OCI-LY7 (cell line): ENCODE measurements at regions not wholly inside any gene's neighbourhood (a gene's known extent, or its start where the extent isn't known, plus 50 kb on each side); places are given as distances from the start of the nearest gene placed in this dataset.

ENCODE experiments used
- BruUV-seq: library from RNA; stranded (reverse); fragments of 400-500 nt; replicated peaks from 2 replicates; lab custom pipeline; 2021; lab: Mats Ljungman, UMichigan
- CTCF ChIA-PET: fragments of 300-600 bp; sonication (Branson Sonifier 250); formaldehyde crosslinking; loops from one replicate; lab custom pipeline; 2022; ENCODE audit warnings: antibody characterized with exemption; ENCODE audit not compliant: unreplicated experiment; lab: Charles Lee
- POLR2A ChIA-PET: fragments of 300-600 bp; sonication (Branson Sonifier 250); formaldehyde crosslinking; loops from one replicate; lab custom pipeline; 2022; ENCODE audit warnings: antibody characterized with exemption; lab: Charles Lee
- DNase-seq: peaks from one replicate; pipeline ENCODE4 v3.0.0-alpha.2; 2015; ENCODE audit warnings: low spot score
- H2AFZ ChIP-seq: fragments of 200-600 bp; sonication (generic), shearing (Covaris generic); 2 replicates; pipeline ENCODE4 v1.6.1; 2014; ENCODE audit warnings: mild to moderate bottlenecking, antibody characterized with exemption, low read length, moderate library complexity
- H3K27ac ChIP-seq: fragments of 200-600 bp; sonication (generic); 2 replicates; pipeline ENCODE4 v1.5.1; 2014; ENCODE audit warnings: mixed run types, low read depth, mild to moderate bottlenecking, moderate library complexity, low read length, inconsistent platforms; ENCODE audit not compliant: poor library complexity, severe bottlenecking
- H3K36me3 ChIP-seq: fragments of 200-600 bp; sonication (generic); 2 replicates; pipeline ENCODE4 v1.6.1; 2014; ENCODE audit warnings: mild to moderate bottlenecking, antibody characterized with exemption, low read length, moderate library complexity, mixed read lengths; ENCODE audit not compliant: insufficient read depth
- H3K4me1 ChIP-seq: fragments of 200-600 bp; sonication (generic); 2 replicates; pipeline ENCODE4 v1.5.1; 2014; ENCODE audit warnings: mild to moderate bottlenecking, low read length; ENCODE audit not compliant: insufficient read depth, poor library complexity, severe bottlenecking
- H3K4me2 ChIP-seq: fragments of 200-600 bp; sonication (generic); 2 replicates; pipeline ENCODE4 v1.6.1; 2014; ENCODE audit warnings: mild to moderate bottlenecking, low read length
- H3K4me3 ChIP-seq: fragments of 200-600 bp; sonication (generic); 2 replicates; pipeline ENCODE4 v1.5.1; 2014; ENCODE audit warnings: mild to moderate bottlenecking, low read depth, low read length; ENCODE audit not compliant: poor library complexity, severe bottlenecking
- H3K79me2 ChIP-seq: fragments of 200-600 bp; sonication (generic); 2 replicates; pipeline ENCODE4 v1.6.1; 2016; ENCODE audit warnings: low read depth, mild to moderate bottlenecking, low read length, moderate library complexity, mixed read lengths; ENCODE audit not compliant: insufficient read depth
- H3K9me2 ChIP-seq: fragments of 200-600 bp; sonication (generic); 2 replicates; pipeline ENCODE4 v1.6.1; 2016; ENCODE audit warnings: mild to moderate bottlenecking, low read length, mixed read lengths; ENCODE audit not compliant: insufficient read depth
- H3K9me3 ChIP-seq: fragments of 200-600 bp; sonication (generic); 2 replicates; pipeline ENCODE4 v1.6.1; 2014; ENCODE audit warnings: mild to moderate bottlenecking, mixed run types, low read length, mixed read lengths
- H4K20me1 ChIP-seq: fragments of 200-600 bp; sonication (generic); 2 replicates; pipeline ENCODE4 v1.6.1; 2014; ENCODE audit warnings: mild to moderate bottlenecking, antibody characterized with exemption, low read length, moderate library complexity, mixed read lengths; ENCODE audit not compliant: insufficient read depth
- EZH2phosphoT487 ChIP-seq: fragments of 200-600 bp; sonication (generic); IDR thresholded peaks from 2 replicates; pipeline ENCODE4 v1.6.1; 2018; ENCODE audit warnings: low read depth, borderline replicate concordance, mild to moderate bottlenecking, mixed run types, antibody characterized with exemption, low read length, moderate library complexity, mixed read lengths
- intact Hi-C: fragments of 100-400 bp; cut with micrococcal nuclease; formaldehyde crosslinking; loops from one replicate; pipeline ENCODE4 v1.10.0; 2022; ENCODE audit not compliant: unreplicated experiment
- TF ChIP-seq, protein P1 (sequence below): fragments of 200-600 bp; sonication (generic); conservative IDR thresholded peaks from 2 replicates; pipeline ENCODE4 v1.5.1; 2014; ENCODE audit warnings: mild to moderate bottlenecking, antibody characterized with exemption, low read length, moderate library complexity, mixed read lengths

- TF ChIP-seq, protein P1, sequence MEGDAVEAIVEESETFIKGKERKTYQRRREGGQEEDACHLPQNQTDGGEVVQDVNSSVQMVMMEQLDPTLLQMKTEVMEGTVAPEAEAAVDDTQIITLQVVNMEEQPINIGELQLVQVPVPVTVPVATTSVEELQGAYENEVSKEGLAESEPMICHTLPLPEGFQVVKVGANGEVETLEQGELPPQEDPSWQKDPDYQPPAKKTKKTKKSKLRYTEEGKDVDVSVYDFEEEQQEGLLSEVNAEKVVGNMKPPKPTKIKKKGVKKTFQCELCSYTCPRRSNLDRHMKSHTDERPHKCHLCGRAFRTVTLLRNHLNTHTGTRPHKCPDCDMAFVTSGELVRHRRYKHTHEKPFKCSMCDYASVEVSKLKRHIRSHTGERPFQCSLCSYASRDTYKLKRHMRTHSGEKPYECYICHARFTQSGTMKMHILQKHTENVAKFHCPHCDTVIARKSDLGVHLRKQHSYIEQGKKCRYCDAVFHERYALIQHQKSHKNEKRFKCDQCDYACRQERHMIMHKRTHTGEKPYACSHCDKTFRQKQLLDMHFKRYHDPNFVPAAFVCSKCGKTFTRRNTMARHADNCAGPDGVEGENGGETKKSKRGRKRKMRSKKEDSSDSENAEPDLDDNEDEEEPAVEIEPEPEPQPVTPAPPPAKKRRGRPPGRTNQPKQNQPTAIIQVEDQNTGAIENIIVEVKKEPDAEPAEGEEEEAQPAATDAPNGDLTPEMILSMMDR, result no peak
- no peak for TF ChIP-seq EZH2phosphoT487
- no peaks in the 10 kb centered on the region for H3K9me2 ChIP-seq
- peak overlapping the region; percentile 63 for H3K4me2 ChIP-seq
- no peaks in the 10 kb centered on the region for H3K36me3 ChIP-seq
- intact Hi-C loops, result loop anchor here (2.0 kb wide), 2 partner anchors 36 to 64 kb away; no protein-coding TSS in a partner anchor
- no peaks in the 10 kb centered on the region for H3K9me3 ChIP-seq
- BruUV-seq, result no TSS peak
- peak overlapping the region; percentile 96 for H3K27ac ChIP-seq
- H4K20me1 ChIP-seq, result no peaks in the 10 kb centered on the region
- ChIA-PET POLR2A (interaction anchor here (0.6 to 10.6 kb wide), 9 partner anchors 10 to 774 kb away, joined by 3 to 115 read pairs (median 3); no protein-coding TSS in a partner anchor), CTCF (interaction anchor here (1.1 to 1.3 kb wide), 4 partner anchors 16 to 64 kb away, joined by 3 to 5 read pairs (median 4); no protein-coding TSS in a partner anchor)
- H3K79me2 ChIP-seq, result peaks cover 7% of the 10 kb centered on the region; the same call in 1 of the 2 replicates
- peaks cover 100% of the 10 kb centered on the region for H3K4me1 ChIP-seq
- H2AFZ ChIP-seq, result peak overlapping the region; percentile 23; the same call in 1 of the 2 replicates
- DNase-seq, result peak; percentile 85
- peak overlapping the region; percentile 33 for H3K4me3 ChIP-seq
These were observed 67.0 kb downstream of the SIPA1L2 start for GRCh38 chr1:232562855-232563510.

- Histone ChIP-seq H3K4me1 (peaks cover 94% of the 10 kb centered on the region), H3K27ac (peak overlapping the region; percentile 96), H4K20me1 (no peaks in the 10 kb centered on the region), H3K4me3 (peak overlapping the region; percentile 13), H3K36me3 (no peaks in the 10 kb centered on the region), H2AFZ (peak overlapping the region; percentile 9; the same call in 1 of the 2 replicates), H3K9me3 (no peaks in the 10 kb centered on the region), H3K79me2 (peaks cover 7% of the 10 kb centered on the region; the same call in 1 of the 2 replicates), H3K4me2 (peak overlapping the region; percentile 63), H3K9me2 (no peaks in the 10 kb centered on the region)
- ChIA-PET POLR2A (interaction anchor here (0.5 to 10.6 kb wide), 7 partner anchors 18 to 1027 kb away, joined by 3 to 115 read pairs (median 6); partner anchors contain the start of gene SIPA1L2), CTCF (no interaction called here)
- TF ChIP-seq, protein P1, result no peak
- no peak for TF ChIP-seq EZH2phosphoT487
- DNase-seq, result peak; percentile 69
- intact Hi-C loops, result no loop called here
- BruUV-seq, result no TSS peak
These were observed 68.6 kb downstream of the SIPA1L2 start for GRCh38 chr1:232561381-232561780.

DNA sequence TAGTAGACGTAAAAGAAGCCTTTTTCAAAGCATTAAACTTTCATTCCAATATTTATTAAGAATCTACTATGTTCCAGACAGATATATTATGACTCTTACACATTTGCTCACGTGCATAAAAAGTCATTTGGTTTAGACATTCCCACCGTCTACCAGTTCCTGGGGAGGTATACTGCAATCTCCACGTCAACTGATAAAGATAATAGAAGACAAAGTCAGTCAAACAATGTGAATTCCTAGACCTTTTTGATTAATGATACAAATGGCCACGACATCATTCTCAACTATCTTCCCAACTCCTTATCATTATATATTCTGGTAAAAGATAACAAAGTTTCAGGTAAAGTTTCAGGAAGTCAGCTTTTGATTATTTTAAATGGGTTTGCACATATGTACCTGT is 69.0 kb downstream of the SIPA1L2 start:
- Histone ChIP-seq H3K9me3 (no peaks in the 10 kb centered on the region), H3K9me2 (no peaks in the 10 kb centered on the region), H3K79me2 (peaks cover 7% of the 10 kb centered on the region; the same call in 1 of the 2 replicates), H3K36me3 (no peaks in the 10 kb centered on the region), H2AFZ (peak overlapping the region; percentile 9; the same call in 1 of the 2 replicates), H3K4me1 (peaks cover 90% of the 10 kb centered on the region), H3K27ac (peak overlapping the region; percentile 96), H3K4me3 (peak overlapping the region; percentile 13), H4K20me1 (no peaks in the 10 kb centered on the region), H3K4me2 (peak overlapping the region; percentile 63)
- DNase-seq, result no peak
- no TSS peak for BruUV-seq
- intact Hi-C loops, result no loop called here
- ChIA-PET CTCF (no interaction called here), POLR2A (interaction anchor here (0.6 to 10.6 kb wide), 6 partner anchors 25 to 69 kb away, joined by 3 to 115 read pairs (median 6); partner anchors contain the start of gene SIPA1L2)
- TF ChIP-seq EZH2phosphoT487, result no peak
- TF ChIP-seq, protein P1, result no peak
